Brain microvascular endothelial cell (primary cell): ENCODE measurements at regions not wholly inside any gene's neighbourhood (a gene's known extent, or its start where the extent isn't known, plus 50 kb on each side); places are given as distances from the start of the nearest gene placed in this dataset.

Experiments
- DNase-seq: peaks from one replicate; pipeline ENCODE4 v3.0.0-alpha.2; 2020
- H3K27ac ChIP-seq: fragments of 250-450 bp; sonication (Bioruptor Pico); 2 replicates; pipeline ENCODE4 v1.5.1; 2020; ENCODE audit warnings: mild to moderate bottlenecking, moderate library complexity
- H3K27me3 ChIP-seq: fragments of 250-450 bp; sonication (Bioruptor Pico); replicated peaks from 2 replicates; pipeline ENCODE4 v1.5.1; 2020; ENCODE audit warnings: mild to moderate bottlenecking
- H3K36me3 ChIP-seq: fragments of 250-450 bp; sonication (Bioruptor Pico); replicated peaks from 2 replicates; pipeline ENCODE4 v1.5.1; 2020; ENCODE audit warnings: mild to moderate bottlenecking
- H3K4me3 ChIP-seq: 2 replicates; pipeline ENCODE4 v1.5.1; 2011; ENCODE audit warnings: low read depth, mild to moderate bottlenecking, control low read depth, low read length, moderate library complexity
- CTCF ChIP-seq: IDR thresholded peaks from 2 replicates; pipeline ENCODE4 v1.5.1; 2011; ENCODE audit warnings: low read depth, mild to moderate bottlenecking, moderate library complexity, low read length, control low read depth, inconsistent platforms; ENCODE audit errors: missing control alignments
- in situ Hi-C: cut with HindIII; loops from 2 replicates; pipeline ENCODE4 v1.10.0; 2017; ENCODE audit warnings: low sequenced_read_pairs, low pct_ligation_motif_present

DNA sequence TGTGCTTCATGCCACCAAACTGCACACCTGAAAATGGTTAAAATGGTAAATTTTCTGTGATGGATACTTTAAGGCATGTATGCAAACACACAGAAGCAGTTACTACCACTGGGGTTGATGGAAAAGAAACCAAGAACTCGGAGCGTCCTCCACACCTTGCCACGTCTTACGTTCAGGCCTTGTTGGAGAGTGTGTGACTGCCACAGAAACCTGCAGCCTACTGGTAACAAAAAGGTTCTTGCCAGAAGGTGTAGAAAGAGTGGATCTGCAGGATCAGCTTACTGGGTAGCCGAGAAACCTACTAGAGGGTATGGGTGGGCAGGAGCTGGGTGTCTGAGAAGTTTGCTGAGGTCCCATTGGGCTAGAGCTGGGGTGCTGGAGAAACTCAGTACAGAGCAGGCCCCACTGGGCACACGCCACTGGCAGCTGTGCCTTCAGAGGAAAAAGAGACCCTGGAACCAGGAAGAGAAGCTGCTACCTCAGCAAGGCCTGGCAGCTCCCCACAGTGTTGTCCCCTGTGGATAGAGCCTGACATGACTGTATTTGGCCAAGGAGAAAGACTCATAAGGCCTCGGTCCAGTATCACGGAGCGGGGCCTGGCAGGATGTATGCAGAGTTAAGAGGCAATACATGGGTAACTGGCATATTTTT is 204.6 kb downstream of the SEC14L1 start:
- H3K27ac ChIP-seq, result no peak overlapping the region
- H3K36me3 ChIP-seq, result peaks cover 4% of the 10 kb centered on the region
- in situ Hi-C loops, result loop anchor here (25.0 kb wide), 1 partner anchor 117 kb away; no protein-coding TSS in a partner anchor
- no peaks in the 10 kb centered on the region for H3K27me3 ChIP-seq
- DNase-seq, result no peak
- no peak for TF ChIP-seq CTCF
- H3K4me3 ChIP-seq, result no peak overlapping the region

- Histone ChIP-seq H3K27ac (no peak overlapping the region), H3K4me3 (no peak overlapping the region), H3K36me3 (no peaks in the 10 kb centered on the region), H3K27me3 (no peaks in the 10 kb centered on the region)
- in situ Hi-C loops, result loop anchor here (25.0 kb wide), 1 partner anchor 116 kb away; no protein-coding TSS in a partner anchor
- no peak for DNase-seq
- no peak for TF ChIP-seq CTCF
Measured at GRCh38 chr17:77346765-77347164, 206.0 kb downstream of the SEC14L1 start.

DNA sequence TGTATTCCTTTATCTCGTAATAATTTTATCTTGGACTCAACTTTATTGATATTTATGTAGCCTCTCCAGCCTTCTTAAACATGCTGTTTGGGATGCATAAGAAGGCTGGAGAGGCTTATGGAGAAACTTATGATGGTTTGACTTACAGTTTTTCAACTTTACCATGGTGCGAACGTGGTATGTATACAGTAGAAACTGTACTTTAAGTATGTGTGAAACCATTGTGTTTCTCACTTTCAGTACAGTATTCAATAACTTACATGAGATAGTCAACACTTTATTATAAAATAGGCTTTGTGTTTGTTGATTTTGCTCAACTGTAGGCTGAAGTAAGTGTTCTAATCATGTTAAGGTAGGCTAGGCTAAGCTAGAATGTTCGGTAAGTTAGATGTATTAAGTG is 206.8 kb downstream of the SEC14L1 start:
- Histone ChIP-seq H3K4me3 (no peak overlapping the region), H3K27me3 (no peaks in the 10 kb centered on the region), H3K36me3 (no peaks in the 10 kb centered on the region), H3K27ac (no peak overlapping the region)
- no peak for TF ChIP-seq CTCF
- in situ Hi-C loops, result loop anchor here (25.0 kb wide), 1 partner anchor 115 kb away; no protein-coding TSS in a partner anchor
- no peak for DNase-seq

DNA sequence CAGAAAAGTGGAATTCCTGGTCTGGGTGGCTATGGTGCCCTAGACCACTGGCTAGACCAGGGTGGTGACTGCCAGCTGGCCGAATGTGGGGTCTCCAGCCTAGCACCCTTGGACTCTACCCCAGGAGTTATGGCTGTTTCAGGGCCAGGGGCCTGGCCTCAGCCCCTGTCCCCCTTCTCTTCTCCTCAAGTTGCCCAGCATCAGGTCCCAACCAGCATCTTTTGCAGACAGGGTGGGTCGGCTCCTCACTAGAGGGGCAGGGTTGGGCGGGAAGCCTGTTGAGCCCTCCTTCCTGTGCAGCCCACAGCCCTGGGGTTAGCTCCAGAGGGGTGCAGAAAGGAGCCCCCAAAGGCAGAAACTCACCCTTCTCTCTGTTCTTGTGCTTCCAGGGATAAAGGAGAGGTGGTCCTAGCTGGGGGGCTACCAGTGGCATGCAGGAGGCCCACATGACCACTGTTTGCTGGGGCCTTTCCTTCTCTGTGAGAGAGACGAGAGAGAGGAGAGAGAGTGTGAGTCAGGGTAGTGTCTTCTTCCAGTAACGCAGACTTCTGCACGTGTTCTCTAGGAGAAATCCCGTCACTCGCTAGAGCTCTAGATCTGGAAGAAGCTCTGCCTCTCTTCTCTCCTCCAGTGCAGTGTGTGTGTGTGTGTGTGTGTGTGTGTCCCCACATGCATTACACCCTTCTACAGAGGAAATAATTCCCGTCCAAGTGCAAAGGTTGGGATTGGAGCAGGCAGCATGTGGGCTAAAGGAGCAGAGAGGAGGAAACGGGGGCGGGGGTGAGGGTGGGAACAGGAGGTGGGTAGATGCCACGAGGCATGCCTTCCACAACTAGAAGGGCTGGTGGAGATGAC is 209.4 kb downstream of the SEC14L1 start:
- Histone ChIP-seq H3K4me3 (no peak overlapping the region), H3K27ac (peak overlapping the region; percentile 3), H3K36me3 (no peaks in the 10 kb centered on the region), H3K27me3 (no peaks in the 10 kb centered on the region)
- in situ Hi-C loops, result loop anchor here (25.0 kb wide), 1 partner anchor 112 kb away; no protein-coding TSS in a partner anchor
- peak; percentile 66 for DNase-seq
- no peak for TF ChIP-seq CTCF

- TF ChIP-seq CTCF, result no peak
- DNase-seq, result no peak
- H3K27ac ChIP-seq, result no peak overlapping the region
- H3K4me3 ChIP-seq, result no peak overlapping the region
- in situ Hi-C loops, result no loop called here
- no peaks in the 10 kb centered on the region for H3K27me3 ChIP-seq
- no peaks in the 10 kb centered on the region for H3K36me3 ChIP-seq
Measured at GRCh38 chr17:77352441-77352840, 211.7 kb downstream of the SEC14L1 start.
